B cell (primary cell): ENCODE measurements at regions not wholly inside any gene's neighbourhood (a gene's known extent, or its start where the extent isn't known, plus 50 kb on each side); places are given as distances from the start of the nearest gene placed in this dataset.

Source experiments
- EZH2 ChIP-seq: IDR thresholded peaks from 2 replicates; pipeline ENCODE4 v1.6.1; 2012; ENCODE audit warnings: borderline replicate concordance, low read depth, mild to moderate bottlenecking, moderate library complexity, low read length; ENCODE audit not compliant: insufficient read depth, poor library complexity, severe bottlenecking
- TF ChIP-seq, protein P1 (sequence below): fragments of 200-600 bp; IDR thresholded peaks from one replicate; pipeline ENCODE4 v1.8.0; 2022; ENCODE audit warnings: antibody characterized with exemption, mild to moderate bottlenecking

GRCh38 chr4:8742546-8742945 lies 129.1 kb downstream of the HMX1 start:
- TF ChIP-seq, protein P1, sequence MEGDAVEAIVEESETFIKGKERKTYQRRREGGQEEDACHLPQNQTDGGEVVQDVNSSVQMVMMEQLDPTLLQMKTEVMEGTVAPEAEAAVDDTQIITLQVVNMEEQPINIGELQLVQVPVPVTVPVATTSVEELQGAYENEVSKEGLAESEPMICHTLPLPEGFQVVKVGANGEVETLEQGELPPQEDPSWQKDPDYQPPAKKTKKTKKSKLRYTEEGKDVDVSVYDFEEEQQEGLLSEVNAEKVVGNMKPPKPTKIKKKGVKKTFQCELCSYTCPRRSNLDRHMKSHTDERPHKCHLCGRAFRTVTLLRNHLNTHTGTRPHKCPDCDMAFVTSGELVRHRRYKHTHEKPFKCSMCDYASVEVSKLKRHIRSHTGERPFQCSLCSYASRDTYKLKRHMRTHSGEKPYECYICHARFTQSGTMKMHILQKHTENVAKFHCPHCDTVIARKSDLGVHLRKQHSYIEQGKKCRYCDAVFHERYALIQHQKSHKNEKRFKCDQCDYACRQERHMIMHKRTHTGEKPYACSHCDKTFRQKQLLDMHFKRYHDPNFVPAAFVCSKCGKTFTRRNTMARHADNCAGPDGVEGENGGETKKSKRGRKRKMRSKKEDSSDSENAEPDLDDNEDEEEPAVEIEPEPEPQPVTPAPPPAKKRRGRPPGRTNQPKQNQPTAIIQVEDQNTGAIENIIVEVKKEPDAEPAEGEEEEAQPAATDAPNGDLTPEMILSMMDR = no peak
- no peak for TF ChIP-seq EZH2
